GM12878 (cell line): ENCODE measurements at regions not wholly inside any gene's neighbourhood (a gene's known extent, or its start where the extent isn't known, plus 50 kb on each side); places are given as distances from the start of the nearest gene placed in this dataset.

Source experiments
- ATAC-seq: fragments of 200-7000 bp; cut with Tn5 transposase; 3 replicates; pipeline ENCODE4 v1.9.1; 2020; ENCODE audit warnings: mild to moderate bottlenecking, moderate library complexity
- BruUV-seq: library from RNA; stranded (reverse); fragments of 400-500 nt; replicated peaks from 2 replicates; lab custom pipeline; 2021; lab: Mats Ljungman, UMichigan
- CTCF ChIA-PET: fragments of 300-600 bp; sonication (Branson Sonifier 250); formaldehyde crosslinking; extraction: SDS; loops from one replicate; lab custom pipeline; 2021; ENCODE audit warnings: inconsistent platforms; lab: Yijun Ruan, JAX
- POLR2A ChIA-PET: fragments of 350-600 bp; formaldehyde crosslinking; extraction: SDS; loops from one replicate; lab custom pipeline; 2021; ENCODE audit warnings: inconsistent platforms; lab: Charles Lee
- RAD21 ChIA-PET: fragments of 300-600 bp; sonication (Branson Sonifier 250); formaldehyde crosslinking; loops from one replicate; lab custom pipeline; 2023; ENCODE audit warnings: antibody characterized with exemption; ENCODE audit not compliant: unreplicated experiment; lab: Charles Lee
- SMC1A ChIA-PET: fragments of 300-600 bp; sonication (Branson Sonifier 250); formaldehyde crosslinking; loops from one replicate; lab custom pipeline; 2023; ENCODE audit not compliant: unreplicated experiment, uncharacterized antibody; lab: Charles Lee
- DNase-seq: peaks from one replicate; pipeline ENCODE4 v3.0.0-alpha.2; 2011; ENCODE audit warnings: low read depth, low spot score
- FAIRE-seq: peaks from 3 replicates; lab custom pipeline; 2011; peaks lifted over from hg19 to GRCh38; lab: Jason Lieb, UNC
- H2AFZ ChIP-seq: 2 replicates; pipeline ENCODE4 v1.6.0; 2011; ENCODE audit warnings: low read depth, low read length, control low read depth; ENCODE audit not compliant: control insufficient read depth
- H3K27ac ChIP-seq: 2 replicates; pipeline ENCODE4 v1.5.1; 2011; ENCODE audit warnings: control low read depth; ENCODE audit not compliant: control insufficient read depth, insufficient read depth
- H3K27me3 ChIP-seq, 2 experiments: replicated peaks in 1 of 2; 2 replicates each; pipeline versions ENCODE4 v1.6.0 to v1.6.1; 2011; ENCODE audit warnings: low read length in 1 of 2; ENCODE audit not compliant: control insufficient read depth in 2 of 2, insufficient read depth in 2 of 2
- H3K36me3 ChIP-seq, 2 experiments: 2 replicates each; pipeline ENCODE4 v1.5.1; 2011; ENCODE audit warnings: low read length in 1 of 2; ENCODE audit not compliant: control insufficient read depth in 2 of 2, insufficient read depth in 2 of 2
- H3K4me1 ChIP-seq: 2 replicates; pipeline ENCODE4 v1.6.1; 2011; ENCODE audit warnings: mild to moderate bottlenecking, low read length, moderate library complexity, mixed read lengths; ENCODE audit not compliant: control insufficient read depth, insufficient read depth
- H3K4me2 ChIP-seq: 2 replicates; pipeline ENCODE4 v1.6.0; 2011; ENCODE audit warnings: control low read depth; ENCODE audit not compliant: control insufficient read depth, insufficient read depth
- H3K4me3 ChIP-seq: fragments of 200-600 bp; sonication (generic); 2 replicates; pipeline ENCODE4 v1.5.1; 2016
- H3K79me2 ChIP-seq: 2 replicates; pipeline ENCODE4 v1.6.0; 2011; ENCODE audit warnings: low read length; ENCODE audit not compliant: control insufficient read depth, insufficient read depth
- H3K9ac ChIP-seq: 2 replicates; pipeline ENCODE4 v1.8.0; 2011; ENCODE audit warnings: low read length, control low read depth, mixed read lengths; ENCODE audit not compliant: control insufficient read depth, insufficient read depth
- H3K9me3 ChIP-seq: replicated peaks from 3 replicates; pipeline ENCODE4 v1.5.1; 2011; ENCODE audit warnings: mild to moderate bottlenecking, low read length; ENCODE audit not compliant: control insufficient read depth, insufficient read depth
- H4K20me1 ChIP-seq: 2 replicates; pipeline ENCODE4 v1.6.0; 2011; ENCODE audit not compliant: control insufficient read depth, insufficient read depth
- CTCF ChIP-seq, 3 experiments: IDR thresholded peaks in 2 of 3; conservative IDR thresholded peaks in 1 of 3; 2 replicates each; pipeline ENCODE4 v1.5.1; 2011; ENCODE audit warnings: low read depth in 3 of 3, low read length in 3 of 3, mild to moderate bottlenecking in 3 of 3, control low read depth in 2 of 3, moderate library complexity in 2 of 3, inconsistent platforms in 1 of 3, mixed read lengths in 1 of 3; ENCODE audit not compliant: control insufficient read depth in 2 of 3, insufficient read depth in 1 of 3; ENCODE audit errors: extremely low read depth in 1 of 3
- IRF3 ChIP-seq: fragments of 450-650 bp; IDR thresholded peaks from 2 replicates; pipeline ENCODE4 v1.6.1; 2014; ENCODE audit warnings: mild to moderate bottlenecking
- MYB ChIP-seq: fragments of 150-350 bp; IDR thresholded peaks from 2 replicates; pipeline ENCODE4 v1.6.1; 2014; ENCODE audit warnings: mild to moderate bottlenecking, low read depth, low read length, borderline replicate concordance
- NFYA ChIP-seq: IDR thresholded peaks from 2 replicates; pipeline ENCODE4 v1.6.1; 2011; ENCODE audit warnings: low read depth, mild to moderate bottlenecking, low read length, improper control_type of control experiment, borderline replicate concordance
- RCOR1 ChIP-seq: conservative IDR thresholded peaks from 2 replicates; pipeline ENCODE4 v1.6.1; 2012; ENCODE audit warnings: low read depth, low read length, improper control_type of control experiment
- ZNF622 ChIP-seq: fragments of 450-650 bp; IDR thresholded peaks from 2 replicates; pipeline ENCODE4 v1.6.1; 2017; ENCODE audit warnings: mild to moderate bottlenecking, inconsistent platforms
- WGBS: methylation state at CpG from one replicate; pipeline ENCODE4 v1.1.6; 2016; ENCODE audit warnings: low lambda C conversion rate; ENCODE audit not compliant: insufficient replicate concordance, insufficient coverage; ENCODE audit errors: missing lambda C conversion rate; 5-methylcytosine and 5-hydroxymethylcytosine counted together
- in situ Hi-C: fragments of 300-500 bp; cut with MboI; formaldehyde crosslinking; loops from 9 replicates; pipeline ENCODE4 v1.14.3; 2018; ENCODE audit warnings: mixed read lengths
- intact Hi-C: fragments of 100-400 bp; cut with micrococcal nuclease; formaldehyde crosslinking; loops from one replicate; pipeline ENCODE4 v1.14.2; 2022; ENCODE audit not compliant: unreplicated experiment

GRCh38 chr12:65536351-65536750 is 257.9 kb downstream of the MSRB3 start:
- Histone ChIP-seq H2AFZ (no peak overlapping the region), H3K36me3 (no peaks in the 10 kb centered on the region), H3K4me2 (no peak overlapping the region), H3K9ac (no peak overlapping the region), H3K79me2 (no peaks in the 10 kb centered on the region), H4K20me1 (no peaks in the 10 kb centered on the region), H3K27me3 (no peaks in the 10 kb centered on the region), H3K4me3 (no peak overlapping the region), H3K9me3 (no peaks in the 10 kb centered on the region; the same call in 2 of the 3 replicates), H3K27ac (no peak overlapping the region), H3K4me1 (no peaks in the 10 kb centered on the region)
- POLR2A ChIA-PET = no interaction called here
- RAD21 ChIA-PET = interaction anchor here (0.9 kb wide), 1 partner anchor 11 kb away, joined by 3 read pairs; no protein-coding TSS in a partner anchor
- no peak for ATAC-seq
- WGBS = 0% methylated on average over 3 of the region's 3 CpGs
- no peak for FAIRE-seq
- SMC1A ChIA-PET = no interaction called here
- CTCF ChIA-PET = no interaction called here
- intact Hi-C loops = no loop called here
- in situ Hi-C loops = no loop called here
- BruUV-seq = no TSS peak
- no peak for DNase-seq
- TF ChIP-seq MYB = no peak
- TF ChIP-seq NFYA = no peak
- TF ChIP-seq ZNF622 = no peak
- TF ChIP-seq IRF3 = no peak
- no peak for TF ChIP-seq CTCF (IDR thresholded peaks at IDR 0.05 in 2 of 3, conservative IDR thresholded peaks at IDR 0.05 in 1 of 3; ENCODE audit: control insufficient read depth in 2 of 3, extremely low read depth in 1 of 3, insufficient read depth in 1 of 3, low read depth in 3 of 3, low read length in 3 of 3)
- no peak for TF ChIP-seq RCOR1
